Neural progenitor cell (in vitro differentiated cells): ENCODE measurements at regions not wholly inside any gene's neighbourhood (a gene's known extent, or its start where the extent isn't known, plus 50 kb on each side); places are given as distances from the start of the nearest gene placed in this dataset.

Experiments used
- DNase-seq: peaks from one replicate; pipeline ENCODE4 v3.0.0-alpha.2; 2016; ENCODE audit warnings: low spot score
- H2AFZ ChIP-seq: fragments of 200-600 bp; sonication (generic); replicated peaks from 2 replicates; pipeline ENCODE4 v1.6.1; 2016; ENCODE audit warnings: antibody characterized with exemption
- H3F3A ChIP-seq: fragments of 200-600 bp; sonication (generic); 2 replicates; pipeline ENCODE4 v1.6.1; 2016; ENCODE audit warnings: antibody characterized with exemption, low read depth
- H3K27ac ChIP-seq: fragments of 200-600 bp; sonication (generic); 2 replicates; pipeline ENCODE4 v1.5.1; 2016; ENCODE audit warnings: mild to moderate bottlenecking
- H3K27me3 ChIP-seq: fragments of 200-600 bp; sonication (generic); 2 replicates; pipeline ENCODE4 v1.6.1; 2016; ENCODE audit warnings: mild to moderate bottlenecking, moderate library complexity
- H3K36me3 ChIP-seq: fragments of 200-600 bp; sonication (generic); 2 replicates; pipeline ENCODE4 v1.5.1; 2016
- H3K4me1 ChIP-seq: fragments of 200-600 bp; sonication (generic); 2 replicates; pipeline ENCODE4 v1.6.1; 2016; ENCODE audit warnings: mixed run types
- H3K4me2 ChIP-seq: fragments of 200-600 bp; sonication (generic); 2 replicates; pipeline ENCODE4 v1.6.1; 2016
- H3K4me3 ChIP-seq: fragments of 200-600 bp; sonication (generic); 2 replicates; pipeline ENCODE4 v1.5.1; 2016
- H3K79me2 ChIP-seq: fragments of 200-600 bp; sonication (generic); 2 replicates; pipeline ENCODE4 v1.6.1; 2016; ENCODE audit warnings: low read depth
- H3K9ac ChIP-seq: fragments of 200-600 bp; sonication (generic); 2 replicates; pipeline ENCODE4 v1.6.1; 2016
- H3K9me3 ChIP-seq: fragments of 200-600 bp; sonication (generic); 2 replicates; pipeline ENCODE4 v1.5.1; 2016; ENCODE audit warnings: low read depth
- H4K20me1 ChIP-seq: fragments of 200-600 bp; sonication (generic); 2 replicates; pipeline ENCODE4 v1.6.1; 2016; ENCODE audit warnings: low read depth
- H3K27ac Mint-ChIP-seq: 3 replicates; pipeline ENCODE4 v1.8.0; 2021; ENCODE audit warnings: mixed read lengths
- H3K27me3 Mint-ChIP-seq: 2 replicates; pipeline ENCODE4 v1.8.0; 2022; ENCODE audit warnings: low read depth, mild to moderate bottlenecking, inconsistent platforms, moderate library complexity, mixed read lengths; ENCODE audit not compliant: insufficient read depth
- H3K36me3 Mint-ChIP-seq: 3 replicates; pipeline ENCODE4 v1.8.0; 2021; ENCODE audit warnings: mixed read lengths
- H3K4me1 Mint-ChIP-seq: 3 replicates; pipeline ENCODE4 v1.8.0; 2021; ENCODE audit warnings: mixed read lengths
- H3K4me3 Mint-ChIP-seq: 3 replicates; pipeline ENCODE4 v1.8.0; 2021; ENCODE audit warnings: mild to moderate bottlenecking, moderate library complexity, mixed read lengths
- H3K9me3 Mint-ChIP-seq: 3 replicates; pipeline ENCODE4 v1.8.0; 2020; ENCODE audit warnings: mixed read lengths
- CTCF ChIP-seq: fragments of 200-600 bp; sonication (generic); IDR thresholded peaks from 2 replicates; pipeline ENCODE4 v1.5.1; 2017; ENCODE audit warnings: antibody characterized with exemption, mild to moderate bottlenecking
- EZH2 ChIP-seq: fragments of 200-600 bp; sonication (generic); IDR thresholded peaks from 2 replicates; pipeline ENCODE4 v1.6.1; 2017; ENCODE audit warnings: antibody characterized with exemption, mild to moderate bottlenecking, moderate library complexity
- EZH2phosphoT487 ChIP-seq: fragments of 200-600 bp; sonication (generic); IDR thresholded peaks from 2 replicates; pipeline ENCODE4 v1.6.1; 2017; ENCODE audit warnings: antibody characterized with exemption

GRCh38 chr12:46109343-46110222, 119.2 kb upstream of the SCAF11 start:
- Mint-ChIP-seq H3K9me3 (peaks cover 2% of the 10 kb centered on the region), H3K27me3 (no peaks in the 10 kb centered on the region), H3K27ac (no peak overlapping the region), H3K4me3 (no peak overlapping the region), H3K4me1 (no peaks in the 10 kb centered on the region), H3K36me3 (no peaks in the 10 kb centered on the region)
- Histone ChIP-seq H3K4me1 (no peaks in the 10 kb centered on the region), H3K27ac (no peak overlapping the region), H3K4me3 (no peak overlapping the region), H3K4me2 (no peak overlapping the region), H3F3A (no peaks in the 10 kb centered on the region), H3K9me3 (peaks cover 18% of the 10 kb centered on the region), H3K27me3 (no peaks in the 10 kb centered on the region), H3K9ac (no peak overlapping the region), H3K79me2 (no peaks in the 10 kb centered on the region), H3K36me3 (no peaks in the 10 kb centered on the region), H2AFZ (no peak overlapping the region), H4K20me1 (no peaks in the 10 kb centered on the region)
- no peak for DNase-seq
- TF ChIP-seq EZH2phosphoT487: no peak
- TF ChIP-seq EZH2: no peak
- no peak for TF ChIP-seq CTCF

DNA sequence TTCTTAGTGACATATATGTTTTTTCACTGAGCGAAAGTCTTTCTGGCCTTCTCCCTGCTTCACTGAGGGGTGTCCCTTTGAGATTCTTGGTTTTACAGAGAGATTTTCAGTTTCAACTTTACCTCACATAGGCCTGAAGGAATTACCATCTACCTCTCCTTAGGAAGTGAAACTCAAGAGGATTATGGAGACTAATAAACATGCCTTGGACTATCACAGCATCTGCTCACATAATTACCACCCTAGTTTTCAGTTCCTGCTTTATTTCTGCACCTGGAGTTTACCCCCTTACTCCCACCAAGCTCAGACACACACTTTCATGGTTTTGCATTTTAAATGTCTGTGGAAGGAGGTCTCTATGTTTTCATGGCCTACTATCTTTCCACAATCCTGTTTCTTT, 118.3 kb upstream of the SCAF11 start:
- H3K4me1 ChIP-seq: no peaks in the 10 kb centered on the region

GRCh38 chr12:46107591-46107990, 117.2 kb upstream of the SCAF11 start:
- Histone ChIP-seq H4K20me1 (no peaks in the 10 kb centered on the region), H3K27me3 (no peaks in the 10 kb centered on the region), H3K79me2 (no peaks in the 10 kb centered on the region), H3F3A (no peaks in the 10 kb centered on the region), H3K4me1 (no peaks in the 10 kb centered on the region), H3K9ac (no peak overlapping the region), H2AFZ (peak overlapping the region; percentile 3), H3K4me3 (no peak overlapping the region), H3K9me3 (peaks cover 9% of the 10 kb centered on the region), H3K27ac (no peak overlapping the region), H3K36me3 (no peaks in the 10 kb centered on the region), H3K4me2 (no peak overlapping the region)
- H3K4me1 Mint-ChIP-seq: no peaks in the 10 kb centered on the region
- H3K36me3 Mint-ChIP-seq: no peaks in the 10 kb centered on the region
- H3K27ac Mint-ChIP-seq: no peak overlapping the region
- no peak for DNase-seq
- TF ChIP-seq EZH2: no peak
- H3K4me3 Mint-ChIP-seq: no peak overlapping the region
- H3K27me3 Mint-ChIP-seq: no peaks in the 10 kb centered on the region
- H3K9me3 Mint-ChIP-seq: peaks cover 2% of the 10 kb centered on the region

More for the DNA sequence above, 118.3 kb upstream of the SCAF11 start:
- no peak for DNase-seq
- no peak overlapping the region for H3K4me3 ChIP-seq
- H3K4me2 ChIP-seq: no peak overlapping the region
- no peak overlapping the region for H3K4me3 Mint-ChIP-seq
- H3K27me3 ChIP-seq: no peaks in the 10 kb centered on the region
- no peaks in the 10 kb centered on the region for H4K20me1 ChIP-seq
- H3K27ac ChIP-seq: no peak overlapping the region
- no peaks in the 10 kb centered on the region for H3K36me3 Mint-ChIP-seq
- H3K9me3 ChIP-seq: peaks cover 15% of the 10 kb centered on the region
- H3K79me2 ChIP-seq: no peaks in the 10 kb centered on the region
- H3K9ac ChIP-seq: no peak overlapping the region
- H3K9me3 Mint-ChIP-seq: peaks cover 2% of the 10 kb centered on the region
- H3F3A ChIP-seq: no peaks in the 10 kb centered on the region
- no peaks in the 10 kb centered on the region for H3K4me1 Mint-ChIP-seq
- no peaks in the 10 kb centered on the region for H3K36me3 ChIP-seq
- no peaks in the 10 kb centered on the region for H3K27me3 Mint-ChIP-seq
- H2AFZ ChIP-seq: no peak overlapping the region
- TF ChIP-seq CTCF (no peak), EZH2 (no peak), EZH2phosphoT487 (no peak)
- no peak overlapping the region for H3K27ac Mint-ChIP-seq

- no peak overlapping the region for H3K4me3 Mint-ChIP-seq
- no peaks in the 10 kb centered on the region for H3K4me1 ChIP-seq
- H3K9me3 ChIP-seq: no peaks in the 10 kb centered on the region
- H3K27me3 Mint-ChIP-seq: no peaks in the 10 kb centered on the region
- no peak overlapping the region for H3K27ac ChIP-seq
- peaks cover 7% of the 10 kb centered on the region for H3K4me1 Mint-ChIP-seq
- no peaks in the 10 kb centered on the region for H3K27me3 ChIP-seq
- H3F3A ChIP-seq: no peaks in the 10 kb centered on the region
- H4K20me1 ChIP-seq: no peaks in the 10 kb centered on the region
- H3K9ac ChIP-seq: no peak overlapping the region
- no peak overlapping the region for H3K27ac Mint-ChIP-seq
- H3K9me3 Mint-ChIP-seq: no peaks in the 10 kb centered on the region
- no peak for DNase-seq
- no peak overlapping the region for H3K4me2 ChIP-seq
- H3K79me2 ChIP-seq: no peaks in the 10 kb centered on the region
- no peaks in the 10 kb centered on the region for H3K36me3 ChIP-seq
- H3K4me3 ChIP-seq: no peak overlapping the region
- H3K36me3 Mint-ChIP-seq: no peaks in the 10 kb centered on the region
- TF ChIP-seq CTCF: no peak
- no peak overlapping the region for H2AFZ ChIP-seq
Measured at GRCh38 chr12:46105735-46106134, 115.4 kb upstream of the SCAF11 start.
